Thyroid gland (tissue), 4 donors: ENCODE measurements at regions not wholly inside any gene's neighbourhood (a gene's known extent, or its start where the extent isn't known, plus 50 kb on each side); places are given as distances from the start of the nearest gene placed in this dataset.

Experiments
- POLR2A ChIP-seq, 2 donors: fragments of 450-650 bp; IDR thresholded peaks; one replicate each; pipeline ENCODE4 v1.6.1; 2017; ENCODE audit warnings: antibody characterized with exemption in 2 of 2, mild to moderate bottlenecking in 2 of 2, moderate library complexity in 1 of 2
- TF ChIP-seq, protein P1 (sequence below), 6 experiments: fragments of 200-600 bp in 3 of 6; fragments of 450-650 bp in 3 of 6; sonication (generic) in 3 of 6; IDR thresholded peaks; one replicate each; pipeline ENCODE4 v1.5.1; 2016 to 2019; ENCODE audit warnings: antibody characterized with exemption in 6 of 6, mild to moderate bottlenecking in 2 of 6, inconsistent platforms in 1 of 6, moderate library complexity in 1 of 6

GRCh38 chr22:49701380-49702067 is 126.1 kb downstream of the BRD1 start:
- TF ChIP-seq, protein P1, sequence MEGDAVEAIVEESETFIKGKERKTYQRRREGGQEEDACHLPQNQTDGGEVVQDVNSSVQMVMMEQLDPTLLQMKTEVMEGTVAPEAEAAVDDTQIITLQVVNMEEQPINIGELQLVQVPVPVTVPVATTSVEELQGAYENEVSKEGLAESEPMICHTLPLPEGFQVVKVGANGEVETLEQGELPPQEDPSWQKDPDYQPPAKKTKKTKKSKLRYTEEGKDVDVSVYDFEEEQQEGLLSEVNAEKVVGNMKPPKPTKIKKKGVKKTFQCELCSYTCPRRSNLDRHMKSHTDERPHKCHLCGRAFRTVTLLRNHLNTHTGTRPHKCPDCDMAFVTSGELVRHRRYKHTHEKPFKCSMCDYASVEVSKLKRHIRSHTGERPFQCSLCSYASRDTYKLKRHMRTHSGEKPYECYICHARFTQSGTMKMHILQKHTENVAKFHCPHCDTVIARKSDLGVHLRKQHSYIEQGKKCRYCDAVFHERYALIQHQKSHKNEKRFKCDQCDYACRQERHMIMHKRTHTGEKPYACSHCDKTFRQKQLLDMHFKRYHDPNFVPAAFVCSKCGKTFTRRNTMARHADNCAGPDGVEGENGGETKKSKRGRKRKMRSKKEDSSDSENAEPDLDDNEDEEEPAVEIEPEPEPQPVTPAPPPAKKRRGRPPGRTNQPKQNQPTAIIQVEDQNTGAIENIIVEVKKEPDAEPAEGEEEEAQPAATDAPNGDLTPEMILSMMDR (IDR thresholded peaks at IDR 0.05), result no peak
- no peak for TF ChIP-seq POLR2A (IDR thresholded peaks at IDR 0.05)
